ENCODE measurements at regions not wholly inside any gene's neighbourhood (a gene's known extent, or its start where the extent isn't known, plus 50 kb on each side); places are given as distances from the start of the nearest gene placed in this dataset.
A peak's percentile ranks its signal among the peaks of the same experiment; 100 is the strongest.

DNA sequence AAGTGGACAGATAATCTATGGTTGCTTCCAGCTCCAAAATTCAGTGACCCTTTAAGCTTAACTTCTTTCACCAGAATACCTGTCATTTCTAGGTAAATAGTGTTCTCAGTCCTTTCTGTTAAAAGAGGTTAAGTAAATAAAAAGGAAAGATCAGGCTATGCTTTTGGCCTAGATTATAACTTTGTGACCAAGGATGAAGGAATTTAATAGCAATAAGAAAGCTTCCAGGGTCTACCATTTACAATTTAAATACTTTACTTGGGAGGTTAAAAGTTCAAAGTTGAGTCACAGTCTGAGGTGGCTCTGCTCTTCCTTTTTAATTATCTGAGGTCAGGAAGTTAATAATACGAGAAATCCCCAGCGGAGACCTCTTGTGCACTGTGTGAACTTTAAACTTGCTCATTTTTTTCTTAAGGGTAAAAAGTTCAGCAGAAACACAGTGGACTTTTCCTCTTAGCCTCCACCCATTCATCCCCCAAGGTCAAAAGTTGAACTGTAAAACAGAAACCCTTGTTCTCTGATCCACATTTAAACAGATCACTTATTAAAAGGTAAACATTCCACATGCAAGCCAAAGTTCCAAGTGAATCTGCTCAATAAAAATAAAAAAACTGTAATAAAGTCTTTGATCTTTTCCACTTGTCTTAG lies 187.1 kb downstream of the NRIP1 start:
- no peak overlapping the region for H3K27ac ChIP-seq
- no peak for DNase-seq

DNA sequence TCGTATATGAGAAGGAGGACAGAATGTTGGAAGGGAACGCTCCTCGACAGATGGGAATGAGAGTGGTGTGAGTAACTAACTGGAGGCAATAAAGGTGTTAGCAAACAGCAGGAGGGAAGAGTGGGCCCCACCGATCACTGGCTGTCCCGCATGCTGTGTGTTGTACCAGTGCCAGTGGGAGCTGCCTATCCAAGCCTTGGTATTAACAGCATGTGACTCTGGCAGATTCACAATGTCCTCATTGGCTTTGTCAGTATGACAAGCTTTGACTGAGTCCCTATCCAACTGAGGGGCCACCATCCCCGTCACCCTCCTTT lies 188.3 kb downstream of the NRIP1 start:
- H3K4me3 ChIP-seq = no peak overlapping the region
- H3K27ac ChIP-seq = no peak overlapping the region
- no peak for DNase-seq
- TF ChIP-seq POLR2AphosphoS5 (IDR thresholded peaks at IDR 0.05) (no peak), POLR2A (IDR thresholded peaks at IDR 0.05) (no peak), EP300 (IDR thresholded peaks at IDR 0.05) (no peak)
- TF ChIP-seq, protein P1, sequence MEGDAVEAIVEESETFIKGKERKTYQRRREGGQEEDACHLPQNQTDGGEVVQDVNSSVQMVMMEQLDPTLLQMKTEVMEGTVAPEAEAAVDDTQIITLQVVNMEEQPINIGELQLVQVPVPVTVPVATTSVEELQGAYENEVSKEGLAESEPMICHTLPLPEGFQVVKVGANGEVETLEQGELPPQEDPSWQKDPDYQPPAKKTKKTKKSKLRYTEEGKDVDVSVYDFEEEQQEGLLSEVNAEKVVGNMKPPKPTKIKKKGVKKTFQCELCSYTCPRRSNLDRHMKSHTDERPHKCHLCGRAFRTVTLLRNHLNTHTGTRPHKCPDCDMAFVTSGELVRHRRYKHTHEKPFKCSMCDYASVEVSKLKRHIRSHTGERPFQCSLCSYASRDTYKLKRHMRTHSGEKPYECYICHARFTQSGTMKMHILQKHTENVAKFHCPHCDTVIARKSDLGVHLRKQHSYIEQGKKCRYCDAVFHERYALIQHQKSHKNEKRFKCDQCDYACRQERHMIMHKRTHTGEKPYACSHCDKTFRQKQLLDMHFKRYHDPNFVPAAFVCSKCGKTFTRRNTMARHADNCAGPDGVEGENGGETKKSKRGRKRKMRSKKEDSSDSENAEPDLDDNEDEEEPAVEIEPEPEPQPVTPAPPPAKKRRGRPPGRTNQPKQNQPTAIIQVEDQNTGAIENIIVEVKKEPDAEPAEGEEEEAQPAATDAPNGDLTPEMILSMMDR (IDR thresholded peaks at IDR 0.05) = no peak
- 82 to 89% methylated on average over 6 of the region's 6 CpGs for WGBS, 2 donors
- H3K4me1 ChIP-seq = peaks cover 0 to 14% (median 11%) of the 10 kb centered on the region in 4 donors
- no peaks in the 10 kb centered on the region for H3K36me3 ChIP-seq
- no peak for ATAC-seq (ENCODE audit: low FRiP score in 2 of 2)
- no peaks in the 10 kb centered on the region for H3K27me3 ChIP-seq
- H3K9me3 ChIP-seq = no peaks in the 10 kb centered on the region

More for the DNA sequence above, 187.1 kb downstream of the NRIP1 start:
- peaks cover 0 to 14% (median 11%) of the 10 kb centered on the region in 4 donors for H3K4me1 ChIP-seq
- TF ChIP-seq POLR2AphosphoS5 (IDR thresholded peaks at IDR 0.05) = no peak
- TF ChIP-seq, protein P1 (IDR thresholded peaks at IDR 0.05) = no peak
- TF ChIP-seq POLR2A (IDR thresholded peaks at IDR 0.05) = no peak
- no peak for TF ChIP-seq EP300 (IDR thresholded peaks at IDR 0.05)
- no peak overlapping the region for H3K4me3 ChIP-seq
- no peaks in the 10 kb centered on the region for H3K36me3 ChIP-seq
- peak in 1 of 2 donors; percentile 53 for ATAC-seq (ENCODE audit: low FRiP score in 2 of 2)
- no peaks in the 10 kb centered on the region for H3K27me3 ChIP-seq
- no peaks in the 10 kb centered on the region for H3K9me3 ChIP-seq
- 30 to 33% methylated on average over 2 of the region's 2 CpGs for WGBS, 2 donors

DNA sequence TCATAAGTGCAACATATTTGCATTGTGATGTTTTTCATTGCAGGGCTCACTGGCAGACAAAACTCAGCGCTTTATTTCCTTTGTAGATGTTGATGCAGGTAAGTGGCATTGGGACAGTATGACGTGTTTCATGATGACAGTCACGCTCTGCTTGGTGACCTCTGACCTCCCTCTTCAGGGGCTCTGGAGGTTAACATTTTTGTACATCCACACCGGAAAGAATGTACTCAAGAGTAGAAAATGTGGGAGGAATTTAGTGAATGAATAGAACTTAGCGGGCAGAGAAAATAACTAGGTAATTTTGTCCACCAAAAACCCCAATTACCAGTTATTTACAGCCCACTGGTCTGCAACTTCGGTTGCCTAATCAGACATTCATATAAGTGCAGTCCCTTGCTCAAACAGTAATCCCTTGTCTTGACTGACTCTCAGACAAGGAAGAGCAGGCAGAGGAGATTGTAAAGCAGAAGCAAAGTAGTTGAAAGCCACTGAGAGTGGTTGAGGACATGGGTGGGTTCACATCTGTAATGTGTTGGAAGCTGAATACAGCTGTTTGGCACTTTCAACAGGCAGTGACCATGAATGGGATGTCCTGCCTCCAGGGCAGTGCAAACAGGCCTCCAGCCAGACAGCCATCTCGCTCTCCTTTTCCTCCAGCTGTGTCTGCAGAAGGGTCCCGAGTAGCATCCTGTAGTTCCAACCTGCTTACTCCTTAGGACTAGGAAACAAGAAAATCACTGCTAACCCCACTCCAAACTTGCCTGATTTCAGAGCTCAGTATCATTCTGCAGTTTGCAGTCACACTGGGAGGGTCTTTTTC lies 188.9 kb downstream of the NRIP1 start:
- DNase-seq = no peak
- Histone ChIP-seq H3K4me1 (peaks cover 0 to 14% (median 11%) of the 10 kb centered on the region in 4 donors), H3K27me3 (no peaks in the 10 kb centered on the region), H3K9me3 (no peaks in the 10 kb centered on the region), H3K27ac (no peak overlapping the region), H3K36me3 (no peaks in the 10 kb centered on the region), H3K4me3 (no peak overlapping the region)
- WGBS, 2 donors = 71 to 77% methylated on average over 8 of the region's 8 CpGs
- ATAC-seq (ENCODE audit: low FRiP score in 2 of 2) = peak; percentile 24 to 26
- TF ChIP-seq POLR2AphosphoS5 (IDR thresholded peaks at IDR 0.05) (no peak), POLR2A (IDR thresholded peaks at IDR 0.05) (no peak), EP300 (IDR thresholded peaks at IDR 0.05) (no peak)
- TF ChIP-seq, protein P1 (IDR thresholded peaks at IDR 0.05) = no peak

DNA sequence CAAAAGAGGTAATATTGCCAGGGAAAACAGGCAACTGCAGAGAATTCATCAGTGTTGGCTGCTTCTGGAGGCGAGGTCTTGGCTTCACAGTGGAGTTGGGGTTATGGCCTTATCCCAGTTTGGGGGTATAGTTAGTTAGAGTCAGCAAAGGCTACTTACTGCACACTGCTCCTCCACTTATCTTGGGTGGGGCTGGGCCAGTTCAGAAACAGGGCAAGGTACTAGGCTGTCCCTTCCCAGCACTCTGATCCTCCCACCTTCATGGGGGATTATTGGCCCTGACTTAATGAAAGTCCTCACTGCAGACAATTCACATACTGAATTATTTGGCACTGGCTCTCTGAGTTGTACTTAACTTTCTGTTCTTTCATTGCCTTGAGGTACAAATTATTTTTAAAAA lies 189.6 kb downstream of the NRIP1 start:
- ATAC-seq (ENCODE audit: low FRiP score in 2 of 2) = no peak
- WGBS, 2 donors = 91 to 100% methylated on average over 1 of the region's 1 CpG
- no peaks in the 10 kb centered on the region for H3K9me3 ChIP-seq
- peaks cover 0 to 14% (median 11%) of the 10 kb centered on the region in 4 donors for H3K4me1 ChIP-seq
- H3K27me3 ChIP-seq = no peaks in the 10 kb centered on the region
- no peak for TF ChIP-seq POLR2AphosphoS5 (IDR thresholded peaks at IDR 0.05)
- no peak for TF ChIP-seq POLR2A (IDR thresholded peaks at IDR 0.05)
- no peak for TF ChIP-seq EP300 (IDR thresholded peaks at IDR 0.05)
- H3K36me3 ChIP-seq = no peaks in the 10 kb centered on the region
- H3K27ac ChIP-seq = no peak overlapping the region
- no peak for DNase-seq
- H3K4me3 ChIP-seq = no peak overlapping the region

DNA sequence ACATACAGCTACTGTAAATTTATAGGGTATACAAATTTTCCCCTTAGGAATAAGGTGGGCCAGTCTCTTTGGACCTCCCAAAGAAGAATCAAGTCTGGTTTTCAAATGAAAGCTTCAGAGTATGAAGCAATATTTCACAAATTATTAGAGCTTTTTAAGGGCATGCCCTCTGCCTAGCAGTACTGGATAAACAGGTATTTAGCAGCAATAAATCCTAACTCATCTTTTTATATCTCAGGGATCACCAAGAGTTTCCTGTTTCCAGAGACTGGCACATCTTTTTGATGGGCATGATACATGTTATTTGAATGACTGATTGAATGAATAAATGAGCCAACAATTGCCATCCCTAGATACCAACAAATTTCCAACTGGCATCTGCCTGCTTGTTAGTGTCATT lies 190.4 kb downstream of the NRIP1 start:
- DNase-seq (no peak), ATAC-seq (ENCODE audit: low FRiP score in 2 of 2) (no peak)
- TF ChIP-seq POLR2A (IDR thresholded peaks at IDR 0.05) = no peak
- TF ChIP-seq, protein P1 (IDR thresholded peaks at IDR 0.05) = no peak
- no peak overlapping the region for H3K4me3 ChIP-seq
- H3K27me3 ChIP-seq = no peaks in the 10 kb centered on the region
- no peaks in the 10 kb centered on the region for H3K9me3 ChIP-seq
- H3K4me1 ChIP-seq = peaks cover 0 to 14% (median 11%) of the 10 kb centered on the region in 4 donors
- no peak overlapping the region for H3K27ac ChIP-seq
- H3K36me3 ChIP-seq = no peaks in the 10 kb centered on the region
